HCT116 (cell line): ENCODE measurements at regions not wholly inside any gene's neighbourhood (a gene's known extent, or its start where the extent isn't known, plus 50 kb on each side); places are given as distances from the start of the nearest gene placed in this dataset.

Source experiments
- ATAC-seq: fragments of 200-7000 bp; cut with Tn5 transposase; 2 replicates; pipeline ENCODE4 v1.9.1; 2020; ENCODE audit warnings: mild to moderate bottlenecking, moderate library complexity
- BruUV-seq: library from RNA; stranded (reverse); fragments of 400-500 nt; replicated peaks from 2 replicates; lab custom pipeline; 2021; lab: Mats Ljungman, UMichigan
- CTCF ChIA-PET: fragments of 300-600 bp; sonication (Branson Sonifier 250); formaldehyde crosslinking; loops from one replicate; lab custom pipeline; 2021; ENCODE audit warnings: antibody characterized with exemption; lab: Charles Lee
- POLR2A ChIA-PET: fragments of 300-600, 350-600 bp; sonication (Branson Sonifier 250); formaldehyde crosslinking; loops from one replicate; lab custom pipeline; 2021; ENCODE audit warnings: antibody characterized with exemption; lab: Charles Lee
- RAD21 ChIA-PET, 2 experiments: fragments of 300-600 bp; sonication (Branson Sonifier 250); formaldehyde crosslinking; loops; one replicate each; lab custom pipeline; 2023; ENCODE audit warnings: low total read pairs in 2 of 2; ENCODE audit not compliant: uncharacterized antibody in 2 of 2, unreplicated experiment in 2 of 2, low non-redundant PET in 1 of 2; lab: Charles Lee
- DNase-seq: peaks from one replicate; pipeline ENCODE4 v3.0.0-alpha.2; 2010; ENCODE audit warnings: low read depth, low spot score
- H2AFZ ChIP-seq: fragments of 200-600 bp; shearing (Covaris generic), sonication (generic); 2 replicates; pipeline ENCODE4 v1.6.1; 2017; ENCODE audit warnings: low read depth, mixed run types, mixed read lengths, antibody characterized with exemption, low read length; ENCODE audit not compliant: poor library complexity, severe bottlenecking
- H3K27ac ChIP-seq: 2 replicates; pipeline ENCODE4 v1.5.1; 2012; ENCODE audit warnings: low read depth, low read length
- H3K27me3 ChIP-seq: fragments of 200-600 bp; sonication (generic); 2 replicates; pipeline ENCODE4 v1.6.1; 2016; ENCODE audit warnings: mixed run types, low read length, mixed read lengths; ENCODE audit not compliant: insufficient read depth
- H3K36me3 ChIP-seq, 2 experiments: fragments of 200-500 bp in 1 of 2; fragments of 200-600 bp in 1 of 2; sonication (Bioruptor generic) in 1 of 2; sonication (generic) in 1 of 2; 2 replicates each; pipeline versions ENCODE4 v1.5.1 to v1.6.1; 2014 to 2016; ENCODE audit warnings: low read length in 2 of 2, inconsistent platforms in 1 of 2, mixed read lengths in 1 of 2, mixed run types in 1 of 2; ENCODE audit not compliant: insufficient read depth in 2 of 2, control insufficient read depth in 1 of 2
- H3K4me1 ChIP-seq, 2 experiments: fragments of 200-600 bp in 1 of 2; sonication (generic) in 1 of 2; 2 replicates each; pipeline versions ENCODE4 v1.5.1 to v1.6.1; 2012 to 2017; ENCODE audit warnings: low read length in 2 of 2, inconsistent platforms in 1 of 2, mild to moderate bottlenecking in 1 of 2, mixed read lengths in 1 of 2, mixed run types in 1 of 2, moderate library complexity in 1 of 2; ENCODE audit not compliant: insufficient read depth in 2 of 2, control insufficient read depth in 1 of 2
- H3K4me2 ChIP-seq: fragments of 200-600 bp; sonication (generic); 2 replicates; pipeline ENCODE4 v1.6.1; 2017; ENCODE audit warnings: mixed run types, low read length, mixed read lengths
- H3K4me3 ChIP-seq, 2 experiments: fragments of 200-600 bp in 1 of 2; sonication (generic) in 1 of 2; replicated peaks in 1 of 2; 2 replicates each; pipeline ENCODE4 v1.5.1; 2011 to 2016; ENCODE audit warnings: low read length in 2 of 2, control low read depth in 1 of 2, low read depth in 1 of 2, mild to moderate bottlenecking in 1 of 2, mixed read lengths in 1 of 2, mixed run types in 1 of 2
- H3K79me2 ChIP-seq: fragments of 200-600 bp; sonication (generic); 2 replicates; pipeline ENCODE4 v1.6.1; 2017; ENCODE audit warnings: mild to moderate bottlenecking, mixed run types, low read length, moderate library complexity, mixed read lengths; ENCODE audit not compliant: insufficient read depth
- H3K9ac ChIP-seq: fragments of 200-600 bp; sonication (generic); 2 replicates; pipeline ENCODE4 v1.6.1; 2016; ENCODE audit warnings: low read length, mixed read lengths
- H3K9me2 ChIP-seq: fragments of 200-600 bp; sonication (generic), shearing (Covaris generic); 2 replicates; pipeline ENCODE4 v1.6.1; 2017; ENCODE audit warnings: mixed run types, mild to moderate bottlenecking, moderate library complexity; ENCODE audit not compliant: insufficient read depth
- H3K9me3 ChIP-seq, 2 experiments: fragments of 200-500 bp in 1 of 2; fragments of 200-600 bp in 1 of 2; sonication (Bioruptor generic) in 1 of 2; sonication (generic) in 1 of 2; 2 replicates each; pipeline ENCODE4 v1.6.1; 2014 to 2017; ENCODE audit warnings: low read length in 2 of 2, mixed read lengths in 2 of 2, inconsistent platforms in 1 of 2, low read depth in 1 of 2, mild to moderate bottlenecking in 1 of 2, mixed run types in 1 of 2, moderate library complexity in 1 of 2; ENCODE audit not compliant: control insufficient read depth in 1 of 2, insufficient read depth in 1 of 2
- H4K20me1 ChIP-seq: fragments of 200-600 bp; sonication (generic), shearing (Covaris generic); 2 replicates; pipeline ENCODE4 v1.6.1; 2017; ENCODE audit warnings: mixed run types, mild to moderate bottlenecking, moderate library complexity; ENCODE audit not compliant: insufficient read depth
- CEBPB ChIP-seq: IDR thresholded peaks from 2 replicates; pipeline ENCODE4 v1.6.1; 2012; ENCODE audit warnings: low read depth
- EZH2 ChIP-seq: fragments of 200-600 bp; sonication (generic); IDR thresholded peaks from 2 replicates; pipeline ENCODE4 v1.6.1; 2017; ENCODE audit warnings: antibody characterized with exemption, mixed run types
- FOSL1 ChIP-seq: IDR thresholded peaks from 2 replicates; pipeline ENCODE4 v1.6.1; 2012; ENCODE audit warnings: low read depth
- JUND ChIP-seq: IDR thresholded peaks from 2 replicates; pipeline ENCODE4 v1.6.1; 2012
- POLR2A ChIP-seq: IDR thresholded peaks from 2 replicates; pipeline ENCODE4 v1.7.0; 2011; ENCODE audit warnings: borderline replicate concordance; ENCODE audit not compliant: insufficient read depth, insufficient read length; ENCODE audit errors: extremely low read depth
- POLR2AphosphoS5 ChIP-seq: IDR thresholded peaks from 2 replicates; pipeline ENCODE4 v1.6.1; 2011; ENCODE audit warnings: mild to moderate bottlenecking, low read depth, low read length, moderate library complexity
- RAD21 ChIP-seq: IDR thresholded peaks from 2 replicates; pipeline ENCODE4 v1.6.1; 2012; ENCODE audit warnings: low read depth, mild to moderate bottlenecking
- REST ChIP-seq: IDR thresholded peaks from 2 replicates; pipeline ENCODE4 v1.6.1; 2012; ENCODE audit warnings: low read depth
- SIN3A ChIP-seq: IDR thresholded peaks from 2 replicates; pipeline ENCODE4 v1.6.1; 2012; ENCODE audit warnings: low read depth
- SP1 ChIP-seq: IDR thresholded peaks from 2 replicates; pipeline ENCODE4 v1.6.1; 2012; ENCODE audit warnings: low read depth
- SRF ChIP-seq: IDR thresholded peaks from 2 replicates; pipeline ENCODE4 v1.6.1; 2012; ENCODE audit warnings: low read depth
- TCF7L2 ChIP-seq: IDR thresholded peaks from 2 replicates; pipeline ENCODE4 v1.7.0; 2011; ENCODE audit warnings: borderline replicate concordance, inconsistent platforms; ENCODE audit not compliant: insufficient read depth, insufficient read length; ENCODE audit errors: extremely low read depth
- YY1 ChIP-seq: IDR thresholded peaks from 2 replicates; pipeline ENCODE4 v1.6.1; 2011; ENCODE audit warnings: low read length, low read depth, moderate library complexity, mild to moderate bottlenecking; ENCODE audit not compliant: insufficient replicate concordance; ENCODE audit errors: extremely low read depth
- ZBTB33 ChIP-seq: IDR thresholded peaks from 2 replicates; pipeline ENCODE4 v1.6.1; 2011; ENCODE audit warnings: mild to moderate bottlenecking, low read length, moderate library complexity; ENCODE audit not compliant: insufficient replicate concordance; ENCODE audit errors: extremely low read depth
- intact Hi-C: fragments of 100-400 bp; cut with micrococcal nuclease; formaldehyde crosslinking; loops from 2 replicates; pipeline ENCODE4 v1.10.0; 2022
- TF ChIP-seq, protein P1 (sequence below): IDR thresholded peaks from 2 replicates; pipeline ENCODE4 v1.6.1; 2012

DNA sequence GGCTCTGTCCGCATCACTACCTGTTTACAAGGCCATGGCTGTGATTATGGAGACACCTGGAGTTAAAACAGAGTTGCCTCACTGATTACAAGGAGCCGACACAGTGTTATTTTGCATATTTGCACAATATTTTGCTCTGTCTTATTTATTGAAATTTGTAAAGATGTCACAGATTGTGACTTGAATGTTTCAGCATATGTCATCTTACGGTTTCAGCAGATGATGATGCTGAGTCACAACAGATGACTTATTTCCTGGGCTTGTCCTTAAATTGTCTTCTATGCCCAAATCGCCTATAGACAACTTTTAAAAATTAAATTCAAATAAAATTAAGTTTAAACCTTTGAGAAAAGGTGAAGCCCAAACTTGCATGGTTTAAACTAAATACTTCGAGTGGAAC lies 87.1 kb upstream of the INPP4B start:
- TF ChIP-seq, protein P1, sequence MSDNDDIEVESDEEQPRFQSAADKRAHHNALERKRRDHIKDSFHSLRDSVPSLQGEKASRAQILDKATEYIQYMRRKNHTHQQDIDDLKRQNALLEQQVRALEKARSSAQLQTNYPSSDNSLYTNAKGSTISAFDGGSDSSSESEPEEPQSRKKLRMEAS: no peak
- no peak for TF ChIP-seq TCF7L2
- TF ChIP-seq CEBPB: no peak
- no peak for TF ChIP-seq FOSL1
- TF ChIP-seq REST: no peak
- no peak for TF ChIP-seq EZH2
- no peak for TF ChIP-seq SIN3A
- no peak for TF ChIP-seq RAD21
- TF ChIP-seq YY1: no peak
- no peak for TF ChIP-seq SRF
- no peak for TF ChIP-seq SP1
- no peak for TF ChIP-seq POLR2A
- TF ChIP-seq ZBTB33: no peak
- TF ChIP-seq JUND: no peak
- TF ChIP-seq POLR2AphosphoS5: no peak
- no TSS peak for BruUV-seq
- CTCF ChIA-PET: no interaction called here
- Histone ChIP-seq H3K4me1 (no peaks in the 10 kb centered on the region), H3K9me2 (no peaks in the 10 kb centered on the region), H4K20me1 (no peaks in the 10 kb centered on the region), H3K4me2 (no peak overlapping the region), H3K4me3 (no peak overlapping the region), H3K79me2 (no peaks in the 10 kb centered on the region), H3K9me3 (no peaks in the 10 kb centered on the region), H3K36me3 (no peaks in the 10 kb centered on the region), H3K27me3 (no peaks in the 10 kb centered on the region), H3K9ac (no peak overlapping the region), H3K27ac (no peak overlapping the region), H2AFZ (peak overlapping the region; percentile 35)
- intact Hi-C loops: no loop called here
- ATAC-seq: no peak
- RAD21 ChIA-PET: no interaction called here
- POLR2A ChIA-PET: no interaction called here
- DNase-seq: no peak
